Smooth muscle cell (in vitro differentiated cells): ENCODE measurements at regions not wholly inside any gene's neighbourhood (a gene's known extent, or its start where the extent isn't known, plus 50 kb on each side); places are given as distances from the start of the nearest gene placed in this dataset.

ENCODE experiments used
- DNase-seq: peaks from one replicate; lab custom pipeline; 2025; ENCODE audit not compliant: unreplicated experiment; lab: John Stamatoyannopoulos, UW
- H2AFZ ChIP-seq: fragments of 200-600 bp; sonication (generic); 2 replicates; pipeline ENCODE4 v1.6.0; 2016; ENCODE audit warnings: antibody characterized with exemption, low read depth, mild to moderate bottlenecking
- H3F3A ChIP-seq: fragments of 200-600 bp; sonication (generic); 2 replicates; pipeline ENCODE4 v1.6.0; 2017; ENCODE audit warnings: antibody characterized with exemption, low read depth
- H3K27ac ChIP-seq: fragments of 200-600 bp; sonication (generic); 2 replicates; pipeline ENCODE4 v1.5.1; 2016; ENCODE audit warnings: low read depth, mild to moderate bottlenecking
- H3K27me3 ChIP-seq: fragments of 200-600 bp; sonication (generic); 2 replicates; pipeline ENCODE4 v1.6.1; 2016; ENCODE audit warnings: low read depth, mild to moderate bottlenecking
- H3K36me3 ChIP-seq: fragments of 200-600 bp; sonication (generic); 2 replicates; pipeline ENCODE4 v1.5.1; 2016; ENCODE audit warnings: low read depth
- H3K4me1 ChIP-seq: fragments of 200-600 bp; sonication (generic); 2 replicates; pipeline ENCODE4 v1.5.1; 2016; ENCODE audit warnings: low read depth
- H3K4me2 ChIP-seq: fragments of 200-600 bp; sonication (generic); 2 replicates; pipeline ENCODE4 v1.6.0; 2016; ENCODE audit warnings: mild to moderate bottlenecking
- H3K4me3 ChIP-seq: fragments of 200-600 bp; sonication (generic); 2 replicates; pipeline ENCODE4 v1.5.1; 2016; ENCODE audit warnings: mild to moderate bottlenecking
- H3K79me2 ChIP-seq: fragments of 200-600 bp; sonication (generic); 2 replicates; pipeline ENCODE4 v1.6.0; 2016; ENCODE audit warnings: low read depth, mild to moderate bottlenecking
- H3K9ac ChIP-seq: fragments of 200-600 bp; sonication (generic); 2 replicates; pipeline ENCODE4 v1.6.0; 2016; ENCODE audit warnings: low read depth
- H3K9me3 ChIP-seq: fragments of 200-600 bp; sonication (generic); replicated peaks from 2 replicates; pipeline ENCODE4 v1.5.1; 2016; ENCODE audit warnings: low read depth
- H4K20me1 ChIP-seq: fragments of 200-600 bp; sonication (generic); 2 replicates; pipeline ENCODE4 v1.6.0; 2016; ENCODE audit warnings: low read depth
- WGBS: methylation state at CpG from one replicate; pipeline ENCODE4 v1.1.7; 2016; ENCODE audit warnings: low lambda C conversion rate; 5-methylcytosine and 5-hydroxymethylcytosine counted together
- TF ChIP-seq, protein P1 (sequence below): fragments of 200-600 bp; sonication (generic); IDR thresholded peaks from 2 replicates; pipeline ENCODE4 v1.5.1; 2017; ENCODE audit warnings: borderline replicate concordance, mild to moderate bottlenecking, antibody characterized with exemption; ENCODE audit not compliant: insufficient read depth, poor library complexity, severe bottlenecking

DNA sequence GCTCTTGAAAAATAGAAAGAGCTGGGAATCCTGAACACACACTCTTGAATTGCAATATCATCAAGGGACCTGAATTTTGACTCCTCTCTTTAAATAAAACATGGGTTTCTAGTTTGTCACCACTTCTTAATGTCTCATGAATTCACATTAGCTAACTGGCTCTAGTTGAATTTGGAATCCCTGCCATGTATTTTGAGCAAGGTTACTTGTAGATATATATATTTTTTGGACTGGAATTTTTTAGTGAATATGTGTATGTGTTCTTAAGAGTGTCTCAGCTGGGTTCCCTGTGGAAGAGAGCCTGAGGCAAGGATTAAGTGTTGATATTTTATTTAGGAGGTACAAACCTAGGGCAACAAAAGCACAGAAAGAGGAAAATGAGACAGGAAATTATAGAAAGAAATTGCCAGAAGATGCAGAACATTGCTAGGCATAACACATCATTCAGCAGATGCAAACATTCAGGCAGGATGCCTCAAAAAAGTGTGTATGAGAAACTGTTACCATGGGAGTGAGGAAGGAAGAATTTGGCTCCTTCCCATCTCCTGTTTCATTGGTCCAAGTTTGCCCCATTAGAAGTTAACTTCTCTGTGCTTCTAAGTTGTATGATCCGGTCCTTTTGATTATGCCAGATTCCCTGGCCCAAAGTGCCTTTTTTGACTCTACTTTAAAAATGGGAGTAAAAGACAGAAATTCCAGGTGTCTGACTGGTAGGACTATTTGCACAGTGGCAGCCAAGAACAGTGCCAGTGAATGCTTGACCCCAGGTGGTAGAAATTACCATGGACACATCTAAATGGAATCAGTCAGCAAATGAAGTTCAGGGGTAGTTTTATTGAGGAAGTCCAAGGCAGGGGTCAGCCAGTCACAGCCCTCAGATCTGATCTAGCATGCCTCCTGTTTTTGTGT, 253.7 kb upstream of the TGFBR2 start:
- no peak overlapping the region for H3K9ac ChIP-seq
- WGBS, result 100% methylated on average over 1 of the region's 1 CpG
- H3K4me3 ChIP-seq, result no peak overlapping the region
- no peaks in the 10 kb centered on the region for H3K27me3 ChIP-seq
- no peak for DNase-seq
- TF ChIP-seq, protein P1, sequence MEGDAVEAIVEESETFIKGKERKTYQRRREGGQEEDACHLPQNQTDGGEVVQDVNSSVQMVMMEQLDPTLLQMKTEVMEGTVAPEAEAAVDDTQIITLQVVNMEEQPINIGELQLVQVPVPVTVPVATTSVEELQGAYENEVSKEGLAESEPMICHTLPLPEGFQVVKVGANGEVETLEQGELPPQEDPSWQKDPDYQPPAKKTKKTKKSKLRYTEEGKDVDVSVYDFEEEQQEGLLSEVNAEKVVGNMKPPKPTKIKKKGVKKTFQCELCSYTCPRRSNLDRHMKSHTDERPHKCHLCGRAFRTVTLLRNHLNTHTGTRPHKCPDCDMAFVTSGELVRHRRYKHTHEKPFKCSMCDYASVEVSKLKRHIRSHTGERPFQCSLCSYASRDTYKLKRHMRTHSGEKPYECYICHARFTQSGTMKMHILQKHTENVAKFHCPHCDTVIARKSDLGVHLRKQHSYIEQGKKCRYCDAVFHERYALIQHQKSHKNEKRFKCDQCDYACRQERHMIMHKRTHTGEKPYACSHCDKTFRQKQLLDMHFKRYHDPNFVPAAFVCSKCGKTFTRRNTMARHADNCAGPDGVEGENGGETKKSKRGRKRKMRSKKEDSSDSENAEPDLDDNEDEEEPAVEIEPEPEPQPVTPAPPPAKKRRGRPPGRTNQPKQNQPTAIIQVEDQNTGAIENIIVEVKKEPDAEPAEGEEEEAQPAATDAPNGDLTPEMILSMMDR, result no peak
- H3F3A ChIP-seq, result no peaks in the 10 kb centered on the region
- no peaks in the 10 kb centered on the region for H3K79me2 ChIP-seq
- H3K36me3 ChIP-seq, result no peaks in the 10 kb centered on the region
- peaks cover 19% of the 10 kb centered on the region for H3K4me1 ChIP-seq
- H2AFZ ChIP-seq, result peak overlapping the region; percentile 52
- no peaks in the 10 kb centered on the region for H4K20me1 ChIP-seq
- peak overlapping the region; percentile 11 for H3K4me2 ChIP-seq
- no peaks in the 10 kb centered on the region for H3K9me3 ChIP-seq
- no peak overlapping the region for H3K27ac ChIP-seq

GRCh38 chr3:30353711-30354467, 252.5 kb upstream of the TGFBR2 start:
- Histone ChIP-seq H3K4me2 (no peak overlapping the region), H3K4me1 (peaks cover 9% of the 10 kb centered on the region), H3K27ac (peak overlapping the region; percentile 34), H3K27me3 (no peaks in the 10 kb centered on the region), H3K4me3 (no peak overlapping the region), H4K20me1 (no peaks in the 10 kb centered on the region), H3K79me2 (no peaks in the 10 kb centered on the region), H2AFZ (no peak overlapping the region), H3K9me3 (no peaks in the 10 kb centered on the region), H3K36me3 (no peaks in the 10 kb centered on the region), H3F3A (no peaks in the 10 kb centered on the region), H3K9ac (no peak overlapping the region)
- DNase-seq, result no peak
- whole genome bisulfite sequencing, result 100% methylated on average over 1 of the region's 1 CpG
- TF ChIP-seq, protein P1, result no peak

GRCh38 chr3:30354513-30354912, 251.9 kb upstream of the TGFBR2 start:
- no peak for DNase-seq
- Histone ChIP-seq H3F3A (no peaks in the 10 kb centered on the region), H3K9me3 (no peaks in the 10 kb centered on the region), H3K36me3 (no peaks in the 10 kb centered on the region), H2AFZ (no peak overlapping the region), H3K27ac (no peak overlapping the region), H3K4me1 (peaks cover 9% of the 10 kb centered on the region), H3K9ac (no peak overlapping the region), H3K4me3 (no peak overlapping the region), H4K20me1 (no peaks in the 10 kb centered on the region), H3K4me2 (no peak overlapping the region), H3K27me3 (no peaks in the 10 kb centered on the region), H3K79me2 (no peaks in the 10 kb centered on the region)
- TF ChIP-seq, protein P1, result no peak
- WGBS, result 94% methylated on average over 1 of the region's 1 CpG
